Endodermal cell (in vitro differentiated cells): ENCODE measurements at regions not wholly inside any gene's neighbourhood (a gene's known extent, or its start where the extent isn't known, plus 50 kb on each side); places are given as distances from the start of the nearest gene placed in this dataset.

ENCODE experiments used
- DNase-seq: peaks from one replicate; pipeline ENCODE4 v3.0.0-alpha.2; 2017
- H3K27ac ChIP-seq: 2 replicates; pipeline ENCODE4 v1.5.1; 2013; ENCODE audit warnings: mild to moderate bottlenecking, low read depth, low read length, moderate library complexity
- H3K27me3 ChIP-seq: 2 replicates; pipeline ENCODE4 v1.6.1; 2013; ENCODE audit warnings: mild to moderate bottlenecking, low read length, moderate library complexity; ENCODE audit not compliant: insufficient read depth, control insufficient read depth, poor library complexity, severe bottlenecking
- H3K36me3 ChIP-seq: 2 replicates; pipeline ENCODE4 v1.7.0; 2013; ENCODE audit warnings: mild to moderate bottlenecking, low read length, moderate library complexity; ENCODE audit not compliant: control insufficient read depth, insufficient read depth
- H3K4me1 ChIP-seq: one replicate; pipeline ENCODE4 v1.7.0; 2013; ENCODE audit warnings: low read length; ENCODE audit not compliant: control insufficient read depth, insufficient read depth
- H3K4me3 ChIP-seq: 2 replicates; pipeline ENCODE4 v1.5.1; 2013; ENCODE audit warnings: mild to moderate bottlenecking, low read length, moderate library complexity
- H3K9ac ChIP-seq: 2 replicates; pipeline ENCODE4 v1.6.1; 2013; ENCODE audit warnings: mild to moderate bottlenecking, low read length, moderate library complexity; ENCODE audit not compliant: poor library complexity, severe bottlenecking; ENCODE audit errors: extremely low read depth
- H3K9me3 ChIP-seq: 2 replicates; pipeline ENCODE4 v1.6.1; 2013; ENCODE audit warnings: mild to moderate bottlenecking, low read length, moderate library complexity; ENCODE audit not compliant: control insufficient read depth
- H3K27ac Mint-ChIP-seq: 2 replicates; pipeline ENCODE4 v1.8.0; 2020; ENCODE audit warnings: mixed read lengths
- H3K27me3 Mint-ChIP-seq: 2 replicates; pipeline ENCODE4 v1.8.0; 2021; ENCODE audit warnings: mild to moderate bottlenecking, mixed read lengths; ENCODE audit not compliant: insufficient read depth
- H3K36me3 Mint-ChIP-seq: 2 replicates; pipeline ENCODE4 v1.8.0; 2020; ENCODE audit warnings: low read depth, mixed read lengths
- H3K4me1 Mint-ChIP-seq: 2 replicates; pipeline ENCODE4 v1.8.0; 2020; ENCODE audit warnings: mixed read lengths
- H3K4me3 Mint-ChIP-seq: 2 replicates; pipeline ENCODE4 v1.8.0; 2020; ENCODE audit warnings: mild to moderate bottlenecking, moderate library complexity, mixed read lengths
- H3K9me3 Mint-ChIP-seq: 2 replicates; pipeline ENCODE4 v1.8.0; 2020; ENCODE audit warnings: mild to moderate bottlenecking, mixed read lengths
- CTCF ChIP-seq: fragments of 200-600 bp; sonication (generic); conservative IDR thresholded peaks from 2 replicates; pipeline ENCODE4 v1.5.0; 2021; ENCODE audit warnings: antibody characterized with exemption, mild to moderate bottlenecking
- WGBS, 2 experiments: methylation state at CpG; one replicate each; pipeline versions ENCODE4 v1.1.5 to v1.1.7; 2013; ENCODE audit warnings: missing lambda C conversion rate in 2 of 2, mixed read lengths in 1 of 2; ENCODE audit not compliant: insufficient coverage in 1 of 2, insufficient read length in 1 of 2; 5-methylcytosine and 5-hydroxymethylcytosine counted together

- peaks cover 3% of the 10 kb centered on the region for H3K27me3 Mint-ChIP-seq
- peaks cover 10% of the 10 kb centered on the region for H3K9me3 Mint-ChIP-seq
- H3K27me3 ChIP-seq, result no peaks in the 10 kb centered on the region
- peaks cover 2% of the 10 kb centered on the region for H3K4me1 ChIP-seq
- peaks cover 11% of the 10 kb centered on the region for H3K4me1 Mint-ChIP-seq
- H3K4me3 ChIP-seq, result no peak overlapping the region
- TF ChIP-seq CTCF, result no peak
- no peak for DNase-seq
- no peaks in the 10 kb centered on the region for H3K36me3 Mint-ChIP-seq
- H3K27ac ChIP-seq, result no peak overlapping the region
- peaks cover 26% of the 10 kb centered on the region for H3K9me3 ChIP-seq
- H3K4me3 Mint-ChIP-seq, result no peak overlapping the region
- no peak overlapping the region for H3K27ac Mint-ChIP-seq
- no peak overlapping the region for H3K9ac ChIP-seq
- H3K36me3 ChIP-seq, result no peaks in the 10 kb centered on the region
- 96 to 97% methylated on average over 4 to 5 of the region's 5 CpGs for WGBS, 2 experiments
These were observed 147.3 kb upstream of the MAX start for GRCh38 chr14:65249471-65250161.

- H3K27ac ChIP-seq, result no peak overlapping the region
- no peak overlapping the region for H3K4me3 ChIP-seq
- no peak overlapping the region for H3K4me3 Mint-ChIP-seq
- H3K9me3 ChIP-seq, result peaks cover 26% of the 10 kb centered on the region
- no peaks in the 10 kb centered on the region for H3K36me3 ChIP-seq
- no peak for DNase-seq
- no peaks in the 10 kb centered on the region for H3K27me3 ChIP-seq
- H3K27ac Mint-ChIP-seq, result no peak overlapping the region
- peaks cover 5% of the 10 kb centered on the region for H3K4me1 ChIP-seq
- no peak overlapping the region for H3K9ac ChIP-seq
- TF ChIP-seq CTCF, result no peak
- H3K4me1 Mint-ChIP-seq, result peaks cover 16% of the 10 kb centered on the region
- H3K36me3 Mint-ChIP-seq, result no peaks in the 10 kb centered on the region
- peaks cover 10% of the 10 kb centered on the region for H3K9me3 Mint-ChIP-seq
- H3K27me3 Mint-ChIP-seq, result peaks cover 3% of the 10 kb centered on the region
- 95% methylated on average over 2 of the region's 2 CpGs; no CpG with 5 or more reads in 1 of the 2 experiments for whole genome bisulfite sequencing, 2 experiments
These were observed 147.8 kb upstream of the MAX start for GRCh38 chr14:65250162-65250495.

DNA sequence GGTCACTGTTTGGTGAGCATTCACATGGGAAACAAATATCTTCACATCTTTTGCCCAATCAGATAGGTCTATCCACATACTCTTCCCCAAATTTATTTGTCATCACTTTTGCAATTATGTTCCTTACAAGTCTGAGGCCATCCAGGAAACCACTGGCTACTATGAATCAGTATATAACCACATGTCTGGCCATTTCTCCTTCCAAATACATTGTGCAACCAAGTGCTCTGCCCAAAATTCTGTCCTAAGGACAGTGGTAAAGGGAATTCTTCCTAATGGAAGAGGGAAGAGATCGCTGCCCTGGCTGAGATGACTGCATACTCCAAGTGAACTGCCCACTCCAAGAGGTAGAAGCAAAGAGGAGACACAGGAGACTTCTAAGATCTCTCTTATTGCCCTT is 148.9 kb upstream of the MAX start:
- no peaks in the 10 kb centered on the region for H3K36me3 Mint-ChIP-seq
- Histone ChIP-seq H3K4me1 (peaks cover 9% of the 10 kb centered on the region), H3K4me3 (no peak overlapping the region), H3K27ac (no peak overlapping the region), H3K9ac (no peak overlapping the region), H3K9me3 (peaks cover 26% of the 10 kb centered on the region), H3K27me3 (no peaks in the 10 kb centered on the region), H3K36me3 (no peaks in the 10 kb centered on the region)
- H3K4me3 Mint-ChIP-seq, result no peak overlapping the region
- no peak for DNase-seq
- peaks cover 27% of the 10 kb centered on the region for H3K4me1 Mint-ChIP-seq
- no peak for TF ChIP-seq CTCF
- H3K27ac Mint-ChIP-seq, result no peak overlapping the region
- H3K9me3 Mint-ChIP-seq, result peaks cover 10% of the 10 kb centered on the region
- peaks cover 3% of the 10 kb centered on the region for H3K27me3 Mint-ChIP-seq
- WGBS, 2 experiments, result 96 to 100% methylated on average over 1 of the region's 1 CpG
